Breast epithelium (tissue), 3 donors: ENCODE measurements at regions not wholly inside any gene's neighbourhood (a gene's known extent, or its start where the extent isn't known, plus 50 kb on each side); places are given as distances from the start of the nearest gene placed in this dataset.

ENCODE experiments used
- POLR2A ChIP-seq: fragments of 450-650 bp; IDR thresholded peaks from one replicate; pipeline ENCODE4 v1.6.1; 2016; ENCODE audit warnings: antibody characterized with exemption, mild to moderate bottlenecking, moderate library complexity
- TF ChIP-seq, protein P1 (sequence below), 3 donors: fragments of 450-650 bp; IDR thresholded peaks; one replicate each; pipeline ENCODE4 v1.5.1; 2016 to 2017; ENCODE audit warnings: antibody characterized with exemption in 3 of 3, mild to moderate bottlenecking in 3 of 3, moderate library complexity in 3 of 3

DNA sequence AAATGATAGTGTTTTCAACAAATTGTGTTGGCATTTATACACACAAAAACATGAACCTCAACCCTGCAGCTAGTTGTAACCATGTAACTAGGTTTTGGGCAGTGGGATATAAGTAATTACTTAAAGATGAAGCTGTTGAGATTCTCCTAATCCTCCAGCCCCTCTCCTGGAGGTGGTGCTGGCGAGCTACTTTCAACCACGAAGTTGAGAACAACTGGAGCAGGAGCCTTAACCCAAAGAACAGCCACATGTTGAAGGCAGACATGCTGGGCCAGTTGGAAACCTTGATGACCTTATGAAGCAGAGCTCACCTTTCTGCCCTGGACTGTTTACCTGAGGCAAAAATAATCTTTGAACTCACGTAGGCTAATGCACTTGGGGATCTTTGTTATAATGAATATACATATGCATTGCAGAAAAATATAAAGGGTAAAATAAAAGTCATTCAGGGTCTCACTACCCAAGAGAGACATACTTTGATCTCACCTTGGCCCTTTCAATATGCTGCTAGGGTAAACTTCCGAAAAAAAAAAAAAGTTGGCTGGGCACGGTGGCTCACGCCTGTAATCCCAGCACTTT lies 89.6 kb upstream of the NPAS2 start:
- no peak for TF ChIP-seq POLR2A
- TF ChIP-seq, protein P1, sequence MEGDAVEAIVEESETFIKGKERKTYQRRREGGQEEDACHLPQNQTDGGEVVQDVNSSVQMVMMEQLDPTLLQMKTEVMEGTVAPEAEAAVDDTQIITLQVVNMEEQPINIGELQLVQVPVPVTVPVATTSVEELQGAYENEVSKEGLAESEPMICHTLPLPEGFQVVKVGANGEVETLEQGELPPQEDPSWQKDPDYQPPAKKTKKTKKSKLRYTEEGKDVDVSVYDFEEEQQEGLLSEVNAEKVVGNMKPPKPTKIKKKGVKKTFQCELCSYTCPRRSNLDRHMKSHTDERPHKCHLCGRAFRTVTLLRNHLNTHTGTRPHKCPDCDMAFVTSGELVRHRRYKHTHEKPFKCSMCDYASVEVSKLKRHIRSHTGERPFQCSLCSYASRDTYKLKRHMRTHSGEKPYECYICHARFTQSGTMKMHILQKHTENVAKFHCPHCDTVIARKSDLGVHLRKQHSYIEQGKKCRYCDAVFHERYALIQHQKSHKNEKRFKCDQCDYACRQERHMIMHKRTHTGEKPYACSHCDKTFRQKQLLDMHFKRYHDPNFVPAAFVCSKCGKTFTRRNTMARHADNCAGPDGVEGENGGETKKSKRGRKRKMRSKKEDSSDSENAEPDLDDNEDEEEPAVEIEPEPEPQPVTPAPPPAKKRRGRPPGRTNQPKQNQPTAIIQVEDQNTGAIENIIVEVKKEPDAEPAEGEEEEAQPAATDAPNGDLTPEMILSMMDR (IDR thresholded peaks at IDR 0.05), result peak; percentile 15 to 57 (median 52)
